ENCODE measurements at regions not wholly inside any gene's neighbourhood (a gene's known extent, or its start where the extent isn't known, plus 50 kb on each side); places are given as distances from the start of the nearest gene placed in this dataset.

GRCh38 chr6:4698901-4699659 lies 77.1 kb upstream of the CDYL start:
- no peak for TF ChIP-seq CTCF (IDR thresholded peaks at IDR 0.05)
- no peaks in the 10 kb centered on the region for H3K36me3 ChIP-seq
- H3K9me3 ChIP-seq = no peaks in the 10 kb centered on the region
- no peaks in the 10 kb centered on the region for H3K4me1 ChIP-seq (ENCODE audit: control insufficient read depth in 1 of 2, insufficient read depth in 1 of 2, low read depth in 1 of 2, low read length in 1 of 2)
- no peaks in the 10 kb centered on the region for H3K27me3 ChIP-seq
- H3K4me3 ChIP-seq (ENCODE audit: low read depth in 1 of 2, low read length in 1 of 2) = no peak overlapping the region
- no peak overlapping the region for H3K27ac ChIP-seq

- H3K27ac ChIP-seq = no peak overlapping the region
- no peak for TF ChIP-seq CTCF (IDR thresholded peaks at IDR 0.05)
- no peaks in the 10 kb centered on the region for H3K4me1 ChIP-seq (ENCODE audit: control insufficient read depth in 1 of 2, insufficient read depth in 1 of 2, low read depth in 1 of 2, low read length in 1 of 2)
- no peak overlapping the region for H3K4me3 ChIP-seq (ENCODE audit: low read depth in 1 of 2, low read length in 1 of 2)
- H3K36me3 ChIP-seq = no peaks in the 10 kb centered on the region
- H3K9me3 ChIP-seq = no peaks in the 10 kb centered on the region
- no peaks in the 10 kb centered on the region for H3K27me3 ChIP-seq
Measured at GRCh38 chr6:4693173-4693970, 82.8 kb upstream of the CDYL start.

- H3K27ac ChIP-seq = no peak overlapping the region
- no peak overlapping the region for H3K4me3 ChIP-seq (ENCODE audit: low read depth in 1 of 2, low read length in 1 of 2)
- no peaks in the 10 kb centered on the region for H3K9me3 ChIP-seq
- H3K36me3 ChIP-seq = no peaks in the 10 kb centered on the region
- no peaks in the 10 kb centered on the region for H3K27me3 ChIP-seq
- no peaks in the 10 kb centered on the region for H3K4me1 ChIP-seq (ENCODE audit: control insufficient read depth in 1 of 2, insufficient read depth in 1 of 2, low read depth in 1 of 2, low read length in 1 of 2)
- no peak for TF ChIP-seq CTCF (IDR thresholded peaks at IDR 0.05)
Measured at GRCh38 chr6:4692664-4693063, 83.5 kb upstream of the CDYL start.

- Histone ChIP-seq H3K9me3 (no peaks in the 10 kb centered on the region), H3K27me3 (no peaks in the 10 kb centered on the region), H3K4me3 (ENCODE audit: low read depth in 1 of 2, low read length in 1 of 2) (peak overlapping the region in 1 of 2 experiments; percentile 24), H3K36me3 (no peaks in the 10 kb centered on the region), H3K27ac (peak overlapping the region; percentile 53), H3K4me1 (ENCODE audit: control insufficient read depth in 1 of 2, insufficient read depth in 1 of 2, low read depth in 1 of 2, low read length in 1 of 2) (no peaks in the 10 kb centered on the region)
- no peak for TF ChIP-seq CTCF (IDR thresholded peaks at IDR 0.05)
Measured at GRCh38 chr6:4687989-4688947, 87.9 kb upstream of the CDYL start.

- H3K4me1 ChIP-seq (ENCODE audit: control insufficient read depth in 1 of 2, insufficient read depth in 1 of 2, low read depth in 1 of 2, low read length in 1 of 2) = no peaks in the 10 kb centered on the region
- H3K9me3 ChIP-seq = no peaks in the 10 kb centered on the region
- H3K36me3 ChIP-seq = no peaks in the 10 kb centered on the region
- H3K27ac ChIP-seq = peak overlapping the region; percentile 53
- TF ChIP-seq CTCF (IDR thresholded peaks at IDR 0.05) = no peak
- H3K4me3 ChIP-seq (ENCODE audit: low read depth in 1 of 2, low read length in 1 of 2) = no peak overlapping the region
- peaks cover 5% of the 10 kb centered on the region for H3K27me3 ChIP-seq
Measured at GRCh38 chr6:4687656-4687988, 88.6 kb upstream of the CDYL start.
